ENCODE measurements at regions not wholly inside any gene's neighbourhood (a gene's known extent, or its start where the extent isn't known, plus 50 kb on each side); places are given as distances from the start of the nearest gene placed in this dataset.

GRCh38 chr5:87113861-87114260, 153.8 kb upstream of the RASA1 start:
- CTCF ChIA-PET, result no interaction called here
- no peak overlapping the region for H3K4me3 ChIP-seq (ENCODE audit: low read depth, low read length)
- DNase-seq (ENCODE audit: low read depth, low spot score), result peak; percentile 45
- TF ChIP-seq CTCF (IDR thresholded peaks at IDR 0.05; ENCODE audit: insufficient read depth, low read length, missing control alignments), result no peak
- POLR2A ChIA-PET, result no interaction called here

- DNase-seq (ENCODE audit: low read depth, low spot score), result no peak
- no peak for TF ChIP-seq CTCF (IDR thresholded peaks at IDR 0.05; ENCODE audit: insufficient read depth, low read length, missing control alignments)
- CTCF ChIA-PET, result interaction anchor here (0.7 kb wide), 1 partner anchor 15 kb away, joined by 3 read pairs; no protein-coding TSS in a partner anchor
- POLR2A ChIA-PET, result no interaction called here
- H3K4me3 ChIP-seq (ENCODE audit: low read depth, low read length), result no peak overlapping the region
These were observed 153.1 kb upstream of the RASA1 start for GRCh38 chr5:87114631-87115030.

GRCh38 chr5:87115839-87116364, 151.8 kb upstream of the RASA1 start:
- ChIA-PET POLR2A (no interaction called here), CTCF (interaction anchor here (0.9 kb wide), 1 partner anchor 63 kb away, joined by 3 read pairs; no protein-coding TSS in a partner anchor)
- DNase-seq (ENCODE audit: low read depth, low spot score), result no peak
- no peak for TF ChIP-seq CTCF (IDR thresholded peaks at IDR 0.05; ENCODE audit: insufficient read depth, low read length, missing control alignments)
- H3K4me3 ChIP-seq (ENCODE audit: low read depth, low read length), result no peak overlapping the region

DNA sequence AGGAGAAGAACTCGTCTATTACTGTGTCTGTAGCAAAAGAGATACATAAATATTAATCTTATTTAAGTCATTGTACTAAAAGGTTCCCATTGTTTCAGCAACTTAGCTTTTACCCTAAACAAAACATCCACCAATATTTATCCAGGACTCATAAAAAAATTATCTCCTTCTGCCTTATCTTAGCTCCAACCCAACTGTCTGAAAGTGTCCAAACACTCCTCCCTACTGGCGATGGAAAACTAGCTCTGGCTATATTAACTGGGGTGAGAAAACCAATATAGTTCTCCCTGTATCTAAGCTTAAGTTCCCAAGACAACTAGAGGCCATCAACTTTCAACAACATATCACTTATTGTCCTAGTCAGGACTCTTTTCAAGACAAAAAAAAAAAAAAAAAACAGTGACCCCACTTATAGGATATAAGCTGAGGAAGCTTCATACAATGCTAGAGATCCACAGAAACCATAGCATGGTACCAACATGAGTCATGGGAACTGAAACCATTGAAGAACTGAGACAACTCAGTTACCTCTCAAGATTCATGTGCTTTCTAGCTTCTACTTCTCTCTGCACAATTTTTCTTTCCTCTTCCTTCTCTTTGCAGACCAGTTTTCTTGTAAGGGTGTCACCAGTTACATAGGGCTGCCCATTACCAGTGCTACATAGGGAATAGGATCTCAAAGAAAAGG, 150.7 kb upstream of the RASA1 start:
- DNase-seq (ENCODE audit: low read depth, low spot score), result no peak
- ChIA-PET POLR2A (interaction anchor here (0.6 to 1.1 kb wide), 2 partner anchors 15 to 150 kb away, joined by 4 read pairs; partner anchors contain the start of gene RASA1), CTCF (interaction anchor here (0.8 to 1.2 kb wide), 2 partner anchors 19 to 282 kb away, joined by 3 to 4 read pairs; no protein-coding TSS in a partner anchor)
- H3K4me3 ChIP-seq (ENCODE audit: low read depth, low read length), result no peak overlapping the region
- no peak for TF ChIP-seq CTCF (IDR thresholded peaks at IDR 0.05; ENCODE audit: insufficient read depth, low read length, missing control alignments)

DNA sequence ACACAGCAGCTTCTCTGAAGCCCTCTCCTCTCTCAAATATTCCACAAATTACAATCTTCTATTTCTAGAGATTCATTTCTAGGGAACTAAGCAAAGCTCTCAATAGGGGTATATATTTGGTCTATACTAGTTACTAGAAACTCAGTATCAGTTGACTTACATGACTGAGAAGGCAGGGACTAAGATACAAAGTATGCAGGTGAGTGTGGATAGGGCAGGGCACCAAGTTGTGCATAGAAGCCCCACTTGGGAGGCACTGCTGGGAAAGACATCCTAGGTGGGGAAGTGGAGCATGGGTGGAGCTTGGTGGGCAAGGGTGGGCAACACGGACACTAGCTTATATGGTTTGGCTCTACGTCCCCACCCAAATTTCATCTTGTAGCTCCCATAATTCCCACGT, 148.1 kb upstream of the RASA1 start:
- POLR2A ChIA-PET, result no interaction called here
- no peak overlapping the region for H3K4me3 ChIP-seq (ENCODE audit: low read depth, low read length)
- no peak for TF ChIP-seq CTCF (IDR thresholded peaks at IDR 0.05; ENCODE audit: insufficient read depth, low read length, missing control alignments)
- CTCF ChIA-PET, result interaction anchor here (0.9 kb wide), 1 partner anchor 23 kb away, joined by 3 read pairs; no protein-coding TSS in a partner anchor
- DNase-seq (ENCODE audit: low read depth, low spot score), result no peak

DNA sequence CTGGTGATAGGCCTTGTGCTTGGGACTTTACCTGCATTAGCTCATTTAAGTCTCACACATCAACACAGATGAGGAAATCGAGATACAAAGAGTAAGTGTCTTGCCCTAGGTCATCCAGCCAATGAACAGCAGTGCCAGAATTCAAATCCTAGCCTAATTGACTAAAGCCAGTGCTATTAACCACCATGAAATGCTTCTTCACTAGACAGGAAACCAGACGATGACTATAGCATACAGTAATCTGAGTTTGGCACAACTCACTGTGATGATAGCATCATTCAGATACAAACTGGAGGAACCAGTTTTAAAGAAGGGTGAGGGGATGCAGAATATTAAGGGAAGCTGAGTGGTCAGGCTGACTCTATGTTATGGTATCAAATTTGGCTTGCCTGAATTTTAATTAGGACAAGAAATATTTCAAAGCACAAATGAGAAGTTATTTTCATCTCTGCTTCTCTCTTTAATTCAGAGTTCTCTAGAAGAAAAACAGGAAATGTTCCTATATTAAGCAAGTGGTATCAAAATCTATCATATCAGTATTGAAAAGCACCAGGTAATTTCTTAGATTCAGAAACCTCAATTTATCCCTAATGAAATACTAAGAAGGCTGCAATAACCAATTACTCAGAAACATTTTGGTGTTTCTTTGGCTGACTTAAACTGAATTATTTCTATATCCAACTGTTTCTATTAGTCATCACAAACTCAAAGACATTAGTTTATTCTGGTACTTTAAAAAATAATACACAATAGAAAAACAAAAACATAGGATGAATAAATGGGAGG, 147.0 kb upstream of the RASA1 start:
- no peak overlapping the region for H3K4me3 ChIP-seq (ENCODE audit: low read depth, low read length)
- POLR2A ChIA-PET, result interaction anchor here (0.5 to 0.7 kb wide), 2 partner anchors 29 to 30 kb away, joined by 3 read pairs; no protein-coding TSS in a partner anchor
- CTCF ChIA-PET, result interaction anchor here (0.9 kb wide), 1 partner anchor 22 kb away, joined by 3 read pairs; no protein-coding TSS in a partner anchor
- peak; percentile 83 for DNase-seq (ENCODE audit: low read depth, low spot score)
- no peak for TF ChIP-seq CTCF (IDR thresholded peaks at IDR 0.05; ENCODE audit: insufficient read depth, low read length, missing control alignments)
